OCI-LY3 (cell line): ENCODE measurements at regions not wholly inside any gene's neighbourhood (a gene's known extent, or its start where the extent isn't known, plus 50 kb on each side); places are given as distances from the start of the nearest gene placed in this dataset.

Experiments used
- EZH2phosphoT487 ChIP-seq: fragments of 200-600 bp; shearing (Covaris generic); IDR thresholded peaks from 2 replicates; pipeline ENCODE4 v1.6.1; 2018; ENCODE audit warnings: antibody characterized with exemption, mixed run types, low read depth
- TF ChIP-seq, protein P1 (sequence below): fragments of 200-600, 300-600 bp; sonication (generic); IDR thresholded peaks from 2 replicates; pipeline ENCODE4 v1.5.1; 2014; ENCODE audit warnings: antibody characterized with exemption, low read length, low read depth

DNA sequence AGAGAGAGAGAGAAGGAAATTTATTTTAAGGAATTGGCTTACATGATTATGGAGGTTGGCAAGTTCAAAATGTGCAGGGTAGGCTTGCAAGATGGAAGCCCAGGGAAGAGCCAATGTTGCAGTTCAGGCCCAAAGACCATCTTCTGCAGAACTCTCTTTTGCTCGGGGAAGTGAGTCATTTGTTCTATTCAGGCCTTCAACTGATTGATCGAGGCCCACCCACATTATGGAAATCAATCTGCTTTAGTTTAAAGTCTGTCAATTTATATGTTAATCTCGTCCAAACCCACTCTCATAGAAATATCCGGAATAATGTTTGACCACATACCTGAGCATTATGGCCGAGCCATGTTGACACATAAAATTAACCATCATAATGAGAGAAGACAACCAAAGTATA is 113.3 kb upstream of the CXCL12 start:
- TF ChIP-seq, protein P1, sequence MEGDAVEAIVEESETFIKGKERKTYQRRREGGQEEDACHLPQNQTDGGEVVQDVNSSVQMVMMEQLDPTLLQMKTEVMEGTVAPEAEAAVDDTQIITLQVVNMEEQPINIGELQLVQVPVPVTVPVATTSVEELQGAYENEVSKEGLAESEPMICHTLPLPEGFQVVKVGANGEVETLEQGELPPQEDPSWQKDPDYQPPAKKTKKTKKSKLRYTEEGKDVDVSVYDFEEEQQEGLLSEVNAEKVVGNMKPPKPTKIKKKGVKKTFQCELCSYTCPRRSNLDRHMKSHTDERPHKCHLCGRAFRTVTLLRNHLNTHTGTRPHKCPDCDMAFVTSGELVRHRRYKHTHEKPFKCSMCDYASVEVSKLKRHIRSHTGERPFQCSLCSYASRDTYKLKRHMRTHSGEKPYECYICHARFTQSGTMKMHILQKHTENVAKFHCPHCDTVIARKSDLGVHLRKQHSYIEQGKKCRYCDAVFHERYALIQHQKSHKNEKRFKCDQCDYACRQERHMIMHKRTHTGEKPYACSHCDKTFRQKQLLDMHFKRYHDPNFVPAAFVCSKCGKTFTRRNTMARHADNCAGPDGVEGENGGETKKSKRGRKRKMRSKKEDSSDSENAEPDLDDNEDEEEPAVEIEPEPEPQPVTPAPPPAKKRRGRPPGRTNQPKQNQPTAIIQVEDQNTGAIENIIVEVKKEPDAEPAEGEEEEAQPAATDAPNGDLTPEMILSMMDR, result no peak
- TF ChIP-seq EZH2phosphoT487, result no peak
